ENCODE measurements at regions not wholly inside any gene's neighbourhood (a gene's known extent, or its start where the extent isn't known, plus 50 kb on each side); places are given as distances from the start of the nearest gene placed in this dataset.

DNA sequence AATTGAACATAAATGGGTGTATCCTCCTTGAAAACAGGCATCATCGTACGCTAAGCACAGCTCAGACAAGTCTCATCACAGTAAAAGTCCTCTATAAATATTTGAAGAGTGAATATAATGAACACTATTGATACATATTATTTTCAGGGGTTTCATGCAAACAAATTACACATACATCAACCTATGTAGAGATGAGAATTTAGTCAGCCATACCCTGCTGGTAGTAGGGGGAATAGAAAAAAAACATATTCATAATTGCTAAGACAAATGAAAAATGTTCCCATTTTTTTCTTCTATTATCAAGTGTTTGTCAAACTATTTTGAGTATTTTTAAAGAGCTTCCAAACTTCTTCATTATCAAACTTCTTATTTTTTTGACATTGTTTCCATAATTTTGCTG lies 205.6 kb upstream of the SOX5 start:
- Histone ChIP-seq H2AFZ (ENCODE audit: low read depth, low read length) (no peak overlapping the region), H3K4me3 (ENCODE audit: low read length) (no peak overlapping the region), H3K4me2 (ENCODE audit: low read length) (no peak overlapping the region), H3K9ac (ENCODE audit: low read length) (no peak overlapping the region), H3K9me3 (ENCODE audit: insufficient read depth, low read length) (no peaks in the 10 kb centered on the region), H3K36me3 (replicated peaks; ENCODE audit: low read depth, low read length) (no peaks in the 10 kb centered on the region), H3K4me1 (ENCODE audit: low read length) (no peaks in the 10 kb centered on the region), H3K79me2 (ENCODE audit: low read length) (peaks cover 64% of the 10 kb centered on the region), H3K27me3 (ENCODE audit: low read depth, low read length) (no peaks in the 10 kb centered on the region), H4K20me1 (ENCODE audit: insufficient read depth, low read length) (peaks cover 84% of the 10 kb centered on the region), H3K27ac (ENCODE audit: low read length) (no peak overlapping the region)
- no peak for TF ChIP-seq EZH2phosphoT487 (IDR thresholded peaks at IDR 0.05; ENCODE audit: low read depth)
- TF ChIP-seq, protein P1, sequence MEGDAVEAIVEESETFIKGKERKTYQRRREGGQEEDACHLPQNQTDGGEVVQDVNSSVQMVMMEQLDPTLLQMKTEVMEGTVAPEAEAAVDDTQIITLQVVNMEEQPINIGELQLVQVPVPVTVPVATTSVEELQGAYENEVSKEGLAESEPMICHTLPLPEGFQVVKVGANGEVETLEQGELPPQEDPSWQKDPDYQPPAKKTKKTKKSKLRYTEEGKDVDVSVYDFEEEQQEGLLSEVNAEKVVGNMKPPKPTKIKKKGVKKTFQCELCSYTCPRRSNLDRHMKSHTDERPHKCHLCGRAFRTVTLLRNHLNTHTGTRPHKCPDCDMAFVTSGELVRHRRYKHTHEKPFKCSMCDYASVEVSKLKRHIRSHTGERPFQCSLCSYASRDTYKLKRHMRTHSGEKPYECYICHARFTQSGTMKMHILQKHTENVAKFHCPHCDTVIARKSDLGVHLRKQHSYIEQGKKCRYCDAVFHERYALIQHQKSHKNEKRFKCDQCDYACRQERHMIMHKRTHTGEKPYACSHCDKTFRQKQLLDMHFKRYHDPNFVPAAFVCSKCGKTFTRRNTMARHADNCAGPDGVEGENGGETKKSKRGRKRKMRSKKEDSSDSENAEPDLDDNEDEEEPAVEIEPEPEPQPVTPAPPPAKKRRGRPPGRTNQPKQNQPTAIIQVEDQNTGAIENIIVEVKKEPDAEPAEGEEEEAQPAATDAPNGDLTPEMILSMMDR (IDR thresholded peaks at IDR 0.05; ENCODE audit: low read depth, low read length) = no peak

DNA sequence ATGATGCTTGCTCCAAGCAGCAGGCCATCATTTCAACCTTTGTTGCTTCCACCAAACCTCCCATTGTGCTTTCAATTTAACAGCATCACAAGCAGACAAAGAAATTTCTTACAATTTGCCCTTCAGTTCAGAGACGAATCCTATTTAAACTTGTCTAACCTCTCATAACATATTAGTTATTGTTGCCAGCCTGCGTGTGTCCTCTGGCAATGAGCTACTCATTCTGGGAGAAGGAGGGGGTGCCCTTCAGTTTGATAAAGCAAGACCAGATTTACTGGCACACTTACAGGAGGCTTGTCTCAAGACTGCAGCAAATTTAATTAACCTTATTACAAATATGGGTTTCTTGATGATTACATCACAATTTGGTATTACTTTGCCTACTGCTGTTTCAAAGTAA lies 203.6 kb upstream of the SOX5 start:
- TF ChIP-seq, protein P1 (IDR thresholded peaks at IDR 0.05; ENCODE audit: low read depth, low read length) = no peak
- no peak for TF ChIP-seq EZH2phosphoT487 (IDR thresholded peaks at IDR 0.05; ENCODE audit: low read depth)
- peaks cover 58% of the 10 kb centered on the region for H3K79me2 ChIP-seq (ENCODE audit: low read length)
- no peaks in the 10 kb centered on the region for H3K4me1 ChIP-seq (ENCODE audit: low read length)
- H3K36me3 ChIP-seq (replicated peaks; ENCODE audit: low read depth, low read length) = no peaks in the 10 kb centered on the region
- H3K4me2 ChIP-seq (ENCODE audit: low read length) = no peak overlapping the region
- no peaks in the 10 kb centered on the region for H3K27me3 ChIP-seq (ENCODE audit: low read depth, low read length)
- H3K4me3 ChIP-seq (ENCODE audit: low read length) = no peak overlapping the region
- H3K9me3 ChIP-seq (ENCODE audit: insufficient read depth, low read length) = no peaks in the 10 kb centered on the region
- H3K9ac ChIP-seq (ENCODE audit: low read length) = no peak overlapping the region
- no peak overlapping the region for H3K27ac ChIP-seq (ENCODE audit: low read length)
- H2AFZ ChIP-seq (ENCODE audit: low read depth, low read length) = no peak overlapping the region
- H4K20me1 ChIP-seq (ENCODE audit: insufficient read depth, low read length) = peaks cover 75% of the 10 kb centered on the region

DNA sequence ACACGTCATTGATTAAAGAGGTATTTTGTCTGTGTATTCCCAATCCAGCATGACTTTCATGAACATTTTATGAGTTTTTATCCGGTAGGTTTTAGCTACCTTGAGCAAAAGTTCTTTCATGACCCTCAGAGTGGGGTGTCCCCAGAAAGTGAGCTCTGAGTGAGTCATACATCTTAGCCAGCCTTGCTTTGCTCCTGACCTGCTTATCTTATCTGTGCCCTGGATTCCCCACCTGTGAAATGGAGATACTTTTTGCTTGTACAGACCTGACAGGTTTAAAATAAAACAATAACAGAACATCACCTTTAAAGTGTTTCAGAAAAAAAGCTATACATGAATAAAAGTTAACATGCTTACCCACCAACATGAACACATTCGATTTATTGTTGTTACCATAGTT lies 202.8 kb upstream of the SOX5 start:
- no peaks in the 10 kb centered on the region for H3K36me3 ChIP-seq (replicated peaks; ENCODE audit: low read depth, low read length)
- H3K9ac ChIP-seq (ENCODE audit: low read length) = no peak overlapping the region
- no peaks in the 10 kb centered on the region for H3K9me3 ChIP-seq (ENCODE audit: insufficient read depth, low read length)
- TF ChIP-seq EZH2phosphoT487 (IDR thresholded peaks at IDR 0.05; ENCODE audit: low read depth) = no peak
- TF ChIP-seq, protein P1 (IDR thresholded peaks at IDR 0.05; ENCODE audit: low read depth, low read length) = no peak
- no peak overlapping the region for H3K4me3 ChIP-seq (ENCODE audit: low read length)
- peaks cover 52% of the 10 kb centered on the region for H3K79me2 ChIP-seq (ENCODE audit: low read length)
- H4K20me1 ChIP-seq (ENCODE audit: insufficient read depth, low read length) = peaks cover 72% of the 10 kb centered on the region
- no peak overlapping the region for H3K4me2 ChIP-seq (ENCODE audit: low read length)
- no peak overlapping the region for H3K27ac ChIP-seq (ENCODE audit: low read length)
- H3K27me3 ChIP-seq (ENCODE audit: low read depth, low read length) = no peaks in the 10 kb centered on the region
- no peaks in the 10 kb centered on the region for H3K4me1 ChIP-seq (ENCODE audit: low read length)
- H2AFZ ChIP-seq (ENCODE audit: low read depth, low read length) = no peak overlapping the region

DNA sequence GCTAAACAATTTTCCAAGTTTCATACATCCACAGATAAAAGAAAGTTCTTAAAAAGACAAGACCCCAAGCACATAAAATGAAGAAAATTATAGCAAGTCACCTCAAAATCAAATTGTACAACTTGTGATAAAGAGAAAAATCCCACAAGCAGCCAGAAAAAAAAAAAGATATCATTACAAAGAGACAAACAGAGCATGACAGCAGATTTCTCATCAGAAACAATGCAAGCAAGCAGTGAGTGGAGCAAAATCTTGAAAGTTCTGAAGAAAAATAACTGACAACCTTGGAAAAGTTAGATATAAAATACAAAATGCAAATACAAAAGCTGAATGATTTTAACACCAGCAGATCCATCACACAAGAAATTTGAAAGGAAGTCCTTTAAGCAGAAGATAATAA lies 194.5 kb upstream of the SOX5 start:
- Histone ChIP-seq H3K27me3 (ENCODE audit: low read depth, low read length) (no peaks in the 10 kb centered on the region), H3K27ac (ENCODE audit: low read length) (no peak overlapping the region), H3K4me1 (ENCODE audit: low read length) (peaks cover 14% of the 10 kb centered on the region), H3K9ac (ENCODE audit: low read length) (no peak overlapping the region), H2AFZ (ENCODE audit: low read depth, low read length) (no peak overlapping the region), H3K9me3 (ENCODE audit: insufficient read depth, low read length) (no peaks in the 10 kb centered on the region), H3K36me3 (replicated peaks; ENCODE audit: low read depth, low read length) (peaks cover 17% of the 10 kb centered on the region), H4K20me1 (ENCODE audit: insufficient read depth, low read length) (peaks cover 78% of the 10 kb centered on the region), H3K79me2 (ENCODE audit: low read length) (peaks cover 70% of the 10 kb centered on the region), H3K4me2 (ENCODE audit: low read length) (no peak overlapping the region), H3K4me3 (ENCODE audit: low read length) (no peak overlapping the region)
- TF ChIP-seq EZH2phosphoT487 (IDR thresholded peaks at IDR 0.05; ENCODE audit: low read depth) = no peak
- TF ChIP-seq, protein P1 (IDR thresholded peaks at IDR 0.05; ENCODE audit: low read depth, low read length) = no peak

Data from OCI-LY3 (cell line).